ENCODE measurements at regions not wholly inside any gene's neighbourhood (a gene's known extent, or its start where the extent isn't known, plus 50 kb on each side); places are given as distances from the start of the nearest gene placed in this dataset.

DNA sequence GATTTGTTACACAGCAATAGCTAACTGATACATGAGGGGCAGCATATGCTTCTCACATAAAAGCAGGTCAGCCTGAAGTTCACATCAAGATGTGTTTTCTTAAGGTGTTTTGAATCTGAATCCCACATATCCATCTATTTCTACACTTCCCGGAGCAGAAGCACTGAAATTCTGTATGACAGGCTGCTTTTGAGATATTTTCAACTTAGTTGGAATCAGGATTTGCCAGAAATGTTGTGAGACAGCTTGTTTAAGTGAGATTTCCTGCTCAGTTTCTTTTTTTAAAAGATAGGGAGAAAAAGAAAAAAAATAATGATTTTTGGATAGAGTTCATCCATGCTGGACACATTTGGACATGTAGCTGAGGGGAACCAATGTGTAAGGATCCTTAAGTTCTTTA is 501.5 kb upstream of the CELF4 start:
- no peak for DNase-seq

- no peak for DNase-seq
Measured at GRCh38 chr18:38052879-38053590, 487.4 kb upstream of the CELF4 start.

- DNase-seq = peak; percentile 20 to 44
Measured at GRCh38 chr18:38047820-38048219, 482.2 kb upstream of the CELF4 start.

DNA sequence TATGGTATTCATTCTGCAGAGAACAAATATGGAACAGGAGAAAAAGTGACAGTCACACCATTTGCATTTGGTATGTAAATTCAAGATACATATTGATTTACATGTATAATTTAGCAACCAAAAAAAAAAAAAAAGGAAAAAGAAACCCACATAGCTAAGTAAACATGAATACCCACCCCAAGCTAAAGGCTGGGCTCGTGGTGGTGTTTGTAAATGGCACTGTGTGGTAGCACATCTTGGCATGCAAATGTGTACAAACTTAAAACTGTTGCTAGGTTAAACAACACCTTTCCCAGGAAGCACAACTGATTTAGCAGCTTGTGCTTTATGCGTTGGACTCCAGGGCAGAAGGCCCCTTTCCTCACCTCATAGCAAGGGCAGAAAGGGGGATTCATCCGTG is 481.1 kb upstream of the CELF4 start:
- DNase-seq = no peak

DNA sequence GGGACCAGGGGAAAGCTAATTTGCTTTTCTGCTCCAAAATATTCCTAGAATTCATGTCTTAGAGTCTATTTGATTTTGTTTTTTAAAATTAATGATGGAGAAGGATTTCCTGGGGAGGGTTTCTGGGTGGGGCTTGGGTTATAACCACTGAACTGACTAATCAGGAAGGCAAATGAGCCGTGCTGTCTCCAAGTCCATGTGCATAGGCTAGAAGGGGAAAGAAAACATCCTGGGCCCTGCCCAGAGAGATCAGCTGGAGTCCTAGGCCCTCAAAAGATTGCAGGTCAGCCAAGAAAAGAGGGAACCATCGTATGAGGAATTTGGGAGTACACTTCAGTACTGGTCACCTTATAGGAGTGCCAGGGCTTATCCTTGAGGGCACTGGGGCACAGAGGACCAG is 480.2 kb upstream of the CELF4 start:
- no peak for DNase-seq

DNA sequence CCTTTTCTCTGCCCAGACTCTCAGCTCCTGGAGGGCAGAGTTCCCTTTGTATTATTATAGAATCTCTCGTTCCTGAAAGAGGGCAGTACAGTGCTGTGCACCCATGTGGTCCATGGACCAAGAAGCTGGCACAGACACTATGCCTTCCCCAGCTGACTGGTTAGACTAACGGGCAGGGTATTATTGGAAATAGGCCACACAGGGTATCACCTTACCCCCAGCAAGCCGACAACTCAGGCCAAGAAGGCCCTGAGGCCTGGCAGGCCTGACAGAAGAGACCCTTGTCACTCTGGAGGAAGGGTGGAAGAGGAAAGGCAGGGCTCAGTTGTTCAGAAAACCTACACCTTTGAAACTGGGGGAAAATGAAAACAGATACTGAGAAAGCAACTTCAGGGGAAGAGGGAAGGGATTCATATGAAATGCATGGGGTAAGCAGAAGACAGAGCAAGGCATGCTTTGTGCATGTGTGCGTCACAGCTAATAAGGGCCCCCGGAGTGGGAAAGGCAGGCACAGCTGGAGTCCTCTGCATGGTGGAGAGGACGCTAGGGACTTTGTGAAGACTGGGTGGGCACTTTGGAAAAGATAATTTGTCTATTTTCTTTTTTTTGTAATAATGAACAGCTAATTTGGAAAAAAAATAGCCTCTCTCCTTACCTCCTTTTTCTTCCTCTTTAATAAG is 476.8 kb upstream of the CELF4 start:
- DNase-seq = no peak

GRCh38 chr18:38038242-38038641 is 472.6 kb upstream of the CELF4 start:
- no peak for DNase-seq

GRCh38 chr18:38035193-38035592 is 469.6 kb upstream of the CELF4 start:
- no peak for DNase-seq

- DNase-seq = no peak
Measured at GRCh38 chr18:38033282-38033681, 467.7 kb upstream of the CELF4 start.

DNA sequence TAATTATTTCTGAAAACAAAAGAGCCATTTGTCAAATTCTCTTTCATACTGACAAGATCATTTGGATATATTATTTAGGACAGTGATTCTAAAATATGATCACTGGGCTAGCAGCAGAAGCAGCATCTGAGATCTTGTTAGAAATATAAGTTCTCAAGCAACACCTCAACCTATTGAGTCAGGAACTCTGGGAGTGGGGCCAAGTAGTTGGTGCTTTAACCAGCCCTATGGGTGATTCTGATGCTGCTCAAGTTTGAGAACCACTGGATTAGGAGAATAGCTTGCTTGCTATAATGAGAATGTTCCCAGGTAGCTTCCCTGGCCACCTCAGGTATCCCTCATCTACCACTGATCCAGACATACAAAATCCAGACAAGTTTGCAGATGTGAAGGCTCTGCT is 466.9 kb upstream of the CELF4 start:
- no peak for DNase-seq

- no peak for DNase-seq
Measured at GRCh38 chr18:38028946-38029345, 463.3 kb upstream of the CELF4 start.

- no peak for DNase-seq
Measured at GRCh38 chr18:38025433-38026038, 459.9 kb upstream of the CELF4 start.

DNA sequence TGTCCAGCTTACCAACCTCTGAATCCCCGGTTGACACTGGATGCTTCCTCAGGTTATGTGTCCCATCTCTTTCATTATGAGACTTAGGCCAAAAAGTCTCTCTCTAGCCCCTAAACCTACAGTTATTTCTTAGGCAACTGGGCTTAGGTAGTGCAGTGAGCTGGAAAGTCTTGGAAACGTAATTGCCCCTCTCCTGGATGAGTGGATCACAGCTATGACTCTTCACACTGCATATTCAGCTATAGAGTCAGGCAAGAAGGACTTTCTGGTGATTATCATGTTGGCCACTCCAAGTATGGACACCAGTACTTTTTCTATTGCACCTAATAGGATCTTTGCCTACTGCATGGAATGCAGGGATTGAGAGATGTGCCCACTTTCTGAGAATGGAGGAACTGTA is 458.3 kb upstream of the CELF4 start:
- no peak for DNase-seq

- DNase-seq = no peak
Measured at GRCh38 chr18:38022234-38022633, 456.6 kb upstream of the CELF4 start.

GRCh38 chr18:38019292-38019691 is 453.7 kb upstream of the CELF4 start:
- no peak for DNase-seq

DNA sequence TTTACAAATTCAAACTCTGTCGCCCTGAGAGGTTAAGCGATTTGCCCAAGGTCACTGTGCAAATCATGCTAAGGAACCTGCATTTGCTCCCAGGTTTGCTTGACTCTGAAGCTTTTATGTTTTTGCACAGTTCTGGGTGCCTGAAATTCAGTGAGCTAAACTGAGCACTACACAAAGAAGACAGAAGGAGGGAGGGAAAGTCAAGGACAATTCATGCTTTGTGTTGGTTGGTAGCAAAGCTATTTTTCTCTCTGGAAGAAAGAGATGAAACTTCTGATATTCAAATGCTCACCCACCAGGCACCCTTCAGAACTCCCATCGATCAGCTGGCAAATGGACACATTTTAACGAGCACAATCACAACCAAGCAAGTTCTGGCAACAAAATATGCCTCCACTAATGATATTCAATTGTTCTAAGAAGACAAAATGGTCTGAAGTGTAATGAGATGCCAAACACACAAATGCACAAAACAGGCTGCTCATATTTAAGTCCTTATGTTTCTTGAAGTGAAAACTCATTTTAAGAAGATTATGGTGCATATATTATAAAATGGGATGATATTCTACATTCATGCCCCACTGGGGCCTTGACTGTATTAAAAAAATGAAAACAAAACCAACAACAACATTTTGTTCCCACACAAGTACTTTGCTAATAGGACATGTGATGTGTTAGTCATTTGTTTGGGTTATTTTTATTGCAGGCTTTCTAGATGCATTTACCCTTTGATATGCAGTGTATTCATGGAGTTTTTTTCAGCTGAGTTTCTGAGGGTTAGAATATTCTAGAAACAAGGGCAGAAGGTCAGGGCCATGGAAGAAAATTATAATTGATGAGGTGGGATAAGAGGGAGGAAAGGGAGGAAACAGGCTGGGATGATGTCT is 445.6 kb upstream of the CELF4 start:
- no peak for DNase-seq

GRCh38 chr18:38010037-38010436 is 444.4 kb upstream of the CELF4 start:
- DNase-seq = no peak

DNA sequence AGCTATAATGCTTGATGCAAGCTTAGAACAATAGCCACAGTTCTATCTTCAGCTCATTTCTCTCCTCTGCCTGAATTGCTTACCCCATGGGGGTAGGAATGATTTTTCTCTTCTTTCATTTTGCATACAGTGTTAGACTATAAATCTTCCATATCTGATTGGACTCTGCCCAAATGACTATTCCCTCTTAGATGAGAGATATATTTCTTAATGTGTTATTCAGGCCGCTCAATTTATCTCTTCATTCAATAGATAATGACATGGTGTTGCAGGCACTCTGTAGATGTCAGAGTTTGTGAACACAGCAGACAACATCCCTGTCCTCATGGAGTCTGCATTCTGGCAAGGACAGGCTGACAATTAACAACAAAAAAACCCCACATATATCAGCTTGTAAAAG is 443.7 kb upstream of the CELF4 start:
- DNase-seq = no peak

- DNase-seq = no peak
Measured at GRCh38 chr18:38007676-38008330, 442.2 kb upstream of the CELF4 start.

DNA sequence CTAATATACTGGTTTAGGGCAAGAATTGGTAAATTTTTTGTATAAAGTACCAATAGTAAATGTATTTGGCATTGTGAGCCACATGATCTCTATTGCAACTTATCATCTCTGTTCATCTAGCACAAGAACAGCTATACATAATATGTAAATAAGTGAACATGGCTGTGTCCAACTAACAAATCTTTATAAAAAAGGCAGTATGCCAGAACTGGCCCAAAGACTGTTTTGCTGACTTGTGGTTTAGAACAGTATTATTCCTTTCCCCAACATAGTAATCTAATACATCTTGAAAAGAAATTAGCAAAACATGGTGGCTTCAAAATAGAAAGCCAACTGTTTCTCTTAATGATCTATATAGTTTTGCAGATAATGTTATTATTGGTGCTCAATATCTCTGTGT is 441.4 kb upstream of the CELF4 start:
- DNase-seq = no peak

GRCh38 chr18:38006541-38006940 is 440.9 kb upstream of the CELF4 start:
- no peak for DNase-seq

GRCh38 chr18:37997695-37998094 is 432.1 kb upstream of the CELF4 start:
- no peak for DNase-seq

DNA sequence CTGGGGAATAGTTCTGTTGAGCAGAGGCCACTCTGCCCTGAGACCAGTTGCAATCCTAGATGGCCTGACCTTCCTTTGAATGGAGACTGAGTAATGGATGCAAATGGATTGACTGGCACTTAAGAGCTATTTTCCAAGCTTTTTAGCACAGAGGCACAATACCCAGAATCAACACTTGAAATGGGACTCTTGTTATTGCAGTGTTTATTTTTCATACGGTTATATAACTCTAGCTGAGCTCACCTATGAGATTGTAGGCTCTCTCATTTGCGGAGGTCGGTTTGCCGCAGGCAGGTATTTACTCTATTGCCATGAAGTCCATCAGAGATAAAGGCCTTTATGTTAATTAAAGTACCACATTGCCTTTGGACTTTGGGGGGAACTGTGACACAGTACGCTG is 422.3 kb upstream of the CELF4 start:
- no peak for DNase-seq
